Sigmoid colon (tissue), 3 donors: ENCODE measurements at regions not wholly inside any gene's neighbourhood (a gene's known extent, or its start where the extent isn't known, plus 50 kb on each side); places are given as distances from the start of the nearest gene placed in this dataset.

ENCODE experiments used
- POLR2A ChIP-seq, 2 donors: fragments of 450-650 bp; IDR thresholded peaks; one replicate each; pipeline ENCODE4 v1.6.1; 2016; ENCODE audit warnings: antibody characterized with exemption in 2 of 2, mild to moderate bottlenecking in 2 of 2, moderate library complexity in 2 of 2
- TF ChIP-seq, protein P1 (sequence below), 4 experiments: fragments of 450-650 bp in 3 of 4; fragments of 200-600 bp in 1 of 4; IDR thresholded peaks; one replicate each; pipeline ENCODE4 v1.5.1; 2016 to 2019; ENCODE audit warnings: antibody characterized with exemption in 4 of 4, mild to moderate bottlenecking in 3 of 4, moderate library complexity in 2 of 4

DNA sequence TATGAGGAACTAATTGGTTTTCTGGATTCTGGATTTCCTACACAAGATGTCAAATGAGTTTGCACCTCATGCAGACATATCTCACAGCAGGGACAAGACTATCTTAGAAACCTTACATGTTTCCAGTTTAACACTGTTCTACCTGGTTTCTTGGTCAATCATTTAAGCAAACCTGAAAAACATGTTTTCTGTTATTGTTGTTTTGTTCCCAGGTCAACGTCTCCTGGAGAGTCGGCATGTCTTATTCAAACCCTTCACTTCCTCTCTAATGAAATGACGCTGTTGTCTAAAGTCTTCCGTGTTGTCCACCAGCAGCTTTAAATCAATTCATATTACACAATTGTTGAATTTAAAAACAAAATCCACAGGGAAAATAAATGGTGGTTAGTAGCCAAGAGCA is 150.9 kb downstream of the CNTN3 start:
- TF ChIP-seq, protein P1, sequence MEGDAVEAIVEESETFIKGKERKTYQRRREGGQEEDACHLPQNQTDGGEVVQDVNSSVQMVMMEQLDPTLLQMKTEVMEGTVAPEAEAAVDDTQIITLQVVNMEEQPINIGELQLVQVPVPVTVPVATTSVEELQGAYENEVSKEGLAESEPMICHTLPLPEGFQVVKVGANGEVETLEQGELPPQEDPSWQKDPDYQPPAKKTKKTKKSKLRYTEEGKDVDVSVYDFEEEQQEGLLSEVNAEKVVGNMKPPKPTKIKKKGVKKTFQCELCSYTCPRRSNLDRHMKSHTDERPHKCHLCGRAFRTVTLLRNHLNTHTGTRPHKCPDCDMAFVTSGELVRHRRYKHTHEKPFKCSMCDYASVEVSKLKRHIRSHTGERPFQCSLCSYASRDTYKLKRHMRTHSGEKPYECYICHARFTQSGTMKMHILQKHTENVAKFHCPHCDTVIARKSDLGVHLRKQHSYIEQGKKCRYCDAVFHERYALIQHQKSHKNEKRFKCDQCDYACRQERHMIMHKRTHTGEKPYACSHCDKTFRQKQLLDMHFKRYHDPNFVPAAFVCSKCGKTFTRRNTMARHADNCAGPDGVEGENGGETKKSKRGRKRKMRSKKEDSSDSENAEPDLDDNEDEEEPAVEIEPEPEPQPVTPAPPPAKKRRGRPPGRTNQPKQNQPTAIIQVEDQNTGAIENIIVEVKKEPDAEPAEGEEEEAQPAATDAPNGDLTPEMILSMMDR (IDR thresholded peaks at IDR 0.05): no peak
- TF ChIP-seq POLR2A (IDR thresholded peaks at IDR 0.05): no peak
